H1 (cell line): ENCODE measurements at regions not wholly inside any gene's neighbourhood (a gene's known extent, or its start where the extent isn't known, plus 50 kb on each side); places are given as distances from the start of the nearest gene placed in this dataset.

Source experiments
- CTCF ChIA-PET: fragments of 300-600 bp; sonication (Branson Sonifier 250); formaldehyde crosslinking; loops from one replicate; lab custom pipeline; 2021; ENCODE audit not compliant: partially characterized antibody; lab: Charles Lee
- POLR2A ChIA-PET: fragments of 300-600 bp; sonication (Branson Sonifier 250); formaldehyde crosslinking; loops from one replicate; lab custom pipeline; 2021; ENCODE audit warnings: inconsistent platforms; ENCODE audit not compliant: partially characterized antibody; lab: Charles Lee
- DNase-seq, 2 experiments: peaks; one replicate each; pipeline versions ENCODE4 v3.0.0 to v3.0.0-alpha.2; 2010 to 2022; ENCODE audit warnings: low spot score in 2 of 2, low read depth in 1 of 2, mixed read lengths in 1 of 2
- FAIRE-seq: peaks from 2 replicates; lab custom pipeline; 2011; peaks lifted over from hg19 to GRCh38; lab: Jason Lieb, UNC
- H2AFZ ChIP-seq: 2 replicates; pipeline ENCODE4 v1.8.1; 2012; ENCODE audit warnings: low read length, inconsistent platforms
- H2AK5ac ChIP-seq: 2 replicates; pipeline ENCODE4 v1.6.1; 2013; ENCODE audit warnings: low read depth, low read length
- H2BK120ac ChIP-seq: replicated peaks from 2 replicates; pipeline ENCODE3; 2013; ENCODE audit warnings: low read depth, low read length, inconsistent platforms
- H2BK12ac ChIP-seq: 2 replicates; pipeline ENCODE4 v1.6.1; 2013; ENCODE audit warnings: low read depth, low read length
- H2BK15ac ChIP-seq: 2 replicates; pipeline ENCODE4 v1.6.1; 2013; ENCODE audit warnings: low read length
- H2BK20ac ChIP-seq: 2 replicates; pipeline ENCODE4 v1.6.1; 2013; ENCODE audit warnings: low read length
- H2BK5ac ChIP-seq: 2 replicates; pipeline ENCODE4 v1.6.1; 2013; ENCODE audit warnings: low read depth, low read length
- H3K14ac ChIP-seq: 2 replicates; pipeline ENCODE4 v1.6.1; 2013; ENCODE audit warnings: inconsistent platforms; ENCODE audit not compliant: insufficient read length
- H3K18ac ChIP-seq: 2 replicates; pipeline ENCODE4 v1.6.1; 2013; ENCODE audit warnings: low read length; ENCODE audit errors: extremely low read depth
- H3K23ac ChIP-seq: 2 replicates; pipeline ENCODE4 v1.6.1; 2013; ENCODE audit warnings: inconsistent platforms; ENCODE audit not compliant: insufficient read length
- H3K23me2 ChIP-seq: 2 replicates; pipeline ENCODE4 v1.6.1; 2013; ENCODE audit warnings: low read depth, low read length
- H3K27ac ChIP-seq: 2 replicates; pipeline ENCODE4 v1.6.1; 2011; ENCODE audit warnings: low read depth, low read length, inconsistent platforms
- H3K27me3 ChIP-seq, 4 experiments: replicated peaks in 1 of 4; 1 replicate in 1 of 4; 2 replicates in 3 of 4; pipeline versions ENCODE4 v1.6.1 to v1.8.1; 2011 to 2013; ENCODE audit warnings: low read length in 3 of 4, mild to moderate bottlenecking in 3 of 4, inconsistent platforms in 2 of 4, mixed read lengths in 2 of 4, moderate library complexity in 1 of 4; ENCODE audit not compliant: control insufficient read depth in 3 of 4, insufficient read depth in 3 of 4; ENCODE audit errors: extremely low read depth in 1 of 4
- H3K36me3 ChIP-seq, 4 experiments: 2 replicates each; pipeline versions ENCODE4 v1.6.1 to v1.8.1; 2011 to 2013; ENCODE audit warnings: mild to moderate bottlenecking in 4 of 4, low read length in 3 of 4, moderate library complexity in 2 of 4, control low read depth in 1 of 4, inconsistent platforms in 1 of 4; ENCODE audit not compliant: insufficient read depth in 4 of 4, control insufficient read depth in 2 of 4
- H3K4ac ChIP-seq: replicated peaks from 2 replicates; pipeline ENCODE3; 2013; ENCODE audit warnings: low read length, low read depth, mixed read lengths, inconsistent platforms; ENCODE audit not compliant: insufficient read length
- H3K4me1 ChIP-seq, 4 experiments: replicated peaks in 1 of 4; 1 replicate in 1 of 4; 2 replicates in 3 of 4; pipeline versions ENCODE4 v1.6.1 to v1.8.1; 2011 to 2013; ENCODE audit warnings: low read length in 3 of 4, inconsistent platforms in 2 of 4, mixed read lengths in 1 of 4; ENCODE audit not compliant: insufficient read depth in 4 of 4, control insufficient read depth in 3 of 4
- H3K4me2 ChIP-seq, 2 experiments: 2 replicates each; pipeline versions ENCODE4 v1.6.1 to v1.8.1; 2011 to 2013; ENCODE audit warnings: low read depth in 2 of 2, low read length in 2 of 2, control low read depth in 1 of 2, inconsistent platforms in 1 of 2, mild to moderate bottlenecking in 1 of 2; ENCODE audit not compliant: insufficient read depth in 1 of 2
- H3K4me3 ChIP-seq, 4 experiments: fragments of 200-600, 300-600 bp in 1 of 4; sonication (generic), shearing (Covaris generic), sonication (Bioruptor Twin) in 1 of 4; 2 replicates each; pipeline versions ENCODE4 v1.5.1 to v1.8.1; 2011 to 2016; ENCODE audit warnings: low read length in 4 of 4, low read depth in 3 of 4, control low read depth in 2 of 4, inconsistent platforms in 2 of 4, mild to moderate bottlenecking in 2 of 4, mixed read lengths in 1 of 4, moderate library complexity in 1 of 4; ENCODE audit not compliant: insufficient read depth in 2 of 4; ENCODE audit errors: extremely low read depth in 1 of 4
- H3K56ac ChIP-seq: replicated peaks from 2 replicates; pipeline ENCODE3; 2013; ENCODE audit warnings: low read depth, mild to moderate bottlenecking, mixed read lengths, low read length, inconsistent platforms; ENCODE audit not compliant: insufficient read length
- H3K79me1 ChIP-seq: 2 replicates; pipeline ENCODE4 v1.6.1; 2013; ENCODE audit warnings: low read depth, low read length, control low read depth
- H3K79me2 ChIP-seq, 2 experiments: 2 replicates each; pipeline versions ENCODE4 v1.6.1 to v1.8.1; 2012 to 2013; ENCODE audit warnings: low read length in 2 of 2, mild to moderate bottlenecking in 2 of 2, inconsistent platforms in 1 of 2; ENCODE audit not compliant: insufficient read depth in 2 of 2, control insufficient read depth in 1 of 2
- H3K9ac ChIP-seq, 4 experiments: replicated peaks in 1 of 4; 1 replicate in 1 of 4; 2 replicates in 3 of 4; pipeline versions ENCODE4 v1.6.1 to v1.8.1; 2011 to 2013; ENCODE audit warnings: low read depth in 3 of 4, low read length in 3 of 4, control low read depth in 2 of 4, mild to moderate bottlenecking in 2 of 4, moderate library complexity in 2 of 4, inconsistent platforms in 1 of 4; ENCODE audit errors: extremely low read depth in 1 of 4
- H3K9me3 ChIP-seq, 2 experiments: 2 replicates each; pipeline versions ENCODE4 v1.6.1 to v1.8.1; 2012 to 2013; ENCODE audit warnings: mild to moderate bottlenecking in 2 of 2, moderate library complexity in 2 of 2, control low read depth in 1 of 2, inconsistent platforms in 1 of 2, low read depth in 1 of 2, low read length in 1 of 2, mixed read lengths in 1 of 2; ENCODE audit not compliant: insufficient read depth in 2 of 2
- H4K20me1 ChIP-seq, 2 experiments: replicated peaks in 1 of 2; 2 replicates each; pipeline versions ENCODE3 to v1.8.1; 2011 to 2013; ENCODE audit warnings: inconsistent platforms in 2 of 2, low read length in 2 of 2, mild to moderate bottlenecking in 1 of 2; ENCODE audit not compliant: insufficient read depth in 2 of 2, control insufficient read depth in 1 of 2
- H4K5ac ChIP-seq: 2 replicates; pipeline ENCODE4 v1.6.1; 2013; ENCODE audit warnings: low read length, low read depth, mixed read lengths, inconsistent platforms; ENCODE audit not compliant: insufficient read length
- H4K8ac ChIP-seq: 2 replicates; pipeline ENCODE4 v1.8.0; 2013; ENCODE audit warnings: mild to moderate bottlenecking, moderate library complexity, low read length, inconsistent platforms; ENCODE audit not compliant: insufficient read depth; ENCODE audit errors: extremely low read depth
- H4K91ac ChIP-seq: replicated peaks from 2 replicates; pipeline ENCODE3; 2013; ENCODE audit warnings: low read length, mixed read lengths, inconsistent platforms; ENCODE audit not compliant: insufficient read length
- CHD2 ChIP-seq: IDR thresholded peaks from 2 replicates; pipeline ENCODE4 v1.6.1; 2012; ENCODE audit warnings: low read length, improper control_type of control experiment
- WGBS, 2 experiments: shearing (Covaris generic) in 1 of 2; methylation state at CpG; one replicate each; pipeline versions ENCODE4 v1.1.6 to v1.1.7; 2013 to 2015; ENCODE audit warnings: low lambda C conversion rate in 2 of 2, mixed read lengths in 2 of 2, inconsistent platforms in 1 of 2, low coverage in 1 of 2, missing lambda C conversion rate in 1 of 2; ENCODE audit not compliant: insufficient replicate concordance in 2 of 2, insufficient coverage in 1 of 2, insufficient read length in 1 of 2; ENCODE audit errors: extremely low coverage in 1 of 2, missing lambda C conversion rate in 1 of 2; 5-methylcytosine and 5-hydroxymethylcytosine counted together

GRCh38 chrY:19056138-19056469, 282.6 kb upstream of the HSFY2 start:
- H2BK20ac ChIP-seq: no peak overlapping the region
- H2BK15ac ChIP-seq: no peak overlapping the region
- H3K27ac ChIP-seq: no peak overlapping the region
- no peak overlapping the region for H2BK12ac ChIP-seq
- H2BK120ac ChIP-seq: no peak overlapping the region
- H2BK5ac ChIP-seq: no peak overlapping the region
- H3K4me3 ChIP-seq: no peak overlapping the region
- 0 out of 7 replicates have a peak, but pooled peaks cover 0 to 2% (median 0%) of the 10 kb centered on the region in 4 experiments for H3K4me1 ChIP-seq
- CTCF ChIA-PET: no interaction called here
- no peak overlapping the region for H3K4ac ChIP-seq
- no peak overlapping the region for H2AFZ ChIP-seq
- no peaks in the 10 kb centered on the region; a peak in 1 of 8 replicates for H3K36me3 ChIP-seq
- H3K4me2 ChIP-seq: no peak overlapping the region
- H3K23me2 ChIP-seq: no peaks in the 10 kb centered on the region
- no peak overlapping the region for H3K14ac ChIP-seq
- DNase-seq: no peak
- no peak overlapping the region for H3K23ac ChIP-seq
- WGBS, 2 experiments: 86% methylated on average over 1 of the region's 1 CpG; no CpG with 5 or more reads in 1 of the 2 experiments
- no peaks in the 10 kb centered on the region for H3K9me3 ChIP-seq
- no peaks in the 10 kb centered on the region for H3K79me1 ChIP-seq
- H2AK5ac ChIP-seq: no peak overlapping the region
- H3K56ac ChIP-seq: no peak overlapping the region
- no peak for FAIRE-seq
- H4K20me1 ChIP-seq: peaks cover 0 to 2% of the 10 kb centered on the region in 2 experiments
- H3K9ac ChIP-seq: no peak overlapping the region
- peaks cover 0 to 11% of the 10 kb centered on the region in 2 experiments; a peak in 2 of 4 replicates for H3K79me2 ChIP-seq
- H3K27me3 ChIP-seq: no peaks in the 10 kb centered on the region
- no peak overlapping the region for H4K5ac ChIP-seq
- no peak overlapping the region for H3K18ac ChIP-seq
- H4K91ac ChIP-seq: no peak overlapping the region
- TF ChIP-seq CHD2: no peak
- no peak overlapping the region for H4K8ac ChIP-seq
- POLR2A ChIA-PET: interaction anchor here (2.1 kb wide), 1 partner anchor 14 kb away, joined by 7 read pairs; no protein-coding TSS in a partner anchor
